ENCODE measurements at regions not wholly inside any gene's neighbourhood (a gene's known extent, or its start where the extent isn't known, plus 50 kb on each side); places are given as distances from the start of the nearest gene placed in this dataset.

GRCh38 chr9:79988126-79988525 lies 416.4 kb downstream of the TLE4 start:
- H4K8ac ChIP-seq (ENCODE audit: low read depth, low read length): no peak overlapping the region
- no peak overlapping the region for H4K91ac ChIP-seq (ENCODE audit: low read depth, low read length, poor library complexity)
- H3K18ac ChIP-seq (ENCODE audit: low read length): no peak overlapping the region
- H2BK5ac ChIP-seq (ENCODE audit: low read length): no peak overlapping the region
- no peak overlapping the region for H2BK120ac ChIP-seq (ENCODE audit: low read depth, low read length)
- no peak overlapping the region for H2BK12ac ChIP-seq (ENCODE audit: low read length)
- H3K4ac ChIP-seq (ENCODE audit: low read length): no peak overlapping the region
- no peaks in the 10 kb centered on the region for H3K27me3 ChIP-seq (ENCODE audit: control insufficient read depth in 3 of 3, insufficient read depth in 3 of 3, low read depth in 1 of 3, low read length in 3 of 3)
- no peak overlapping the region for H2AFZ ChIP-seq (ENCODE audit: low read length)
- H2AK5ac ChIP-seq (ENCODE audit: low read depth, low read length): no peak overlapping the region
- DNase-seq (ENCODE audit: low spot score): no peak
- no peaks in the 10 kb centered on the region for H3K9me3 ChIP-seq (replicated peaks in 1 of 2; ENCODE audit: control insufficient read depth in 2 of 2, insufficient read depth in 1 of 2, low read depth in 1 of 2, low read length in 2 of 2)
- WGBS, 2 donors (ENCODE audit: extremely low coverage in 2 of 2, insufficient read length in 2 of 2, insufficient replicate concordance in 1 of 2): no CpG with 5 or more reads among the region's 1 CpG
- no peaks in the 10 kb centered on the region for H3K36me3 ChIP-seq (replicated peaks in 1 of 2; ENCODE audit: control insufficient read depth in 2 of 2, insufficient read depth in 2 of 2, low read length in 2 of 2)
- H3K9ac ChIP-seq (ENCODE audit: low read depth, low read length, poor library complexity): no peak overlapping the region
- H3K14ac ChIP-seq (ENCODE audit: low read length): no peak overlapping the region
- no peak overlapping the region for H3K4me3 ChIP-seq (ENCODE audit: low read length in 2 of 2)
- no peak overlapping the region for H3K27ac ChIP-seq (replicated peaks; ENCODE audit: low read length)
- H3K23ac ChIP-seq (ENCODE audit: low read depth, low read length, poor library complexity): no peak overlapping the region
- no peaks in the 10 kb centered on the region for H3K79me1 ChIP-seq (ENCODE audit: low read depth, low read length)
- no peak overlapping the region for H2BK15ac ChIP-seq (ENCODE audit: low read length)
- H3K4me2 ChIP-seq (ENCODE audit: insufficient read depth, low read length, poor library complexity, severe bottlenecking): no peak overlapping the region
- peaks cover 2% of the 10 kb centered on the region in 2 donors for H3K4me1 ChIP-seq (ENCODE audit: control insufficient read depth in 2 of 2, insufficient read depth in 1 of 2, low read depth in 1 of 2, low read length in 2 of 2)

- Histone ChIP-seq H3K14ac (ENCODE audit: low read length) (no peak overlapping the region), H2BK5ac (ENCODE audit: low read length) (no peak overlapping the region), H4K8ac (ENCODE audit: low read depth, low read length) (no peak overlapping the region), H3K18ac (ENCODE audit: low read length) (no peak overlapping the region), H3K36me3 (replicated peaks in 1 of 2; ENCODE audit: control insufficient read depth in 2 of 2, insufficient read depth in 2 of 2, low read length in 2 of 2) (no peaks in the 10 kb centered on the region), H3K79me1 (ENCODE audit: low read depth, low read length) (no peaks in the 10 kb centered on the region), H2BK120ac (ENCODE audit: low read depth, low read length) (no peak overlapping the region), H2BK15ac (ENCODE audit: low read length) (no peak overlapping the region), H3K4ac (ENCODE audit: low read length) (no peak overlapping the region), H3K23ac (ENCODE audit: low read depth, low read length, poor library complexity) (no peak overlapping the region), H3K4me2 (ENCODE audit: insufficient read depth, low read length, poor library complexity, severe bottlenecking) (no peak overlapping the region), H3K27me3 (ENCODE audit: control insufficient read depth in 3 of 3, insufficient read depth in 3 of 3, low read depth in 1 of 3, low read length in 3 of 3) (no peaks in the 10 kb centered on the region), H3K27ac (replicated peaks; ENCODE audit: low read length) (no peak overlapping the region), H4K91ac (ENCODE audit: low read depth, low read length, poor library complexity) (no peak overlapping the region), H3K9me3 (replicated peaks in 1 of 2; ENCODE audit: control insufficient read depth in 2 of 2, insufficient read depth in 1 of 2, low read depth in 1 of 2, low read length in 2 of 2) (no peaks in the 10 kb centered on the region), H3K4me3 (ENCODE audit: low read length in 2 of 2) (no peak overlapping the region), H3K9ac (ENCODE audit: low read depth, low read length, poor library complexity) (no peak overlapping the region), H2AFZ (ENCODE audit: low read length) (no peak overlapping the region), H2AK5ac (ENCODE audit: low read depth, low read length) (no peak overlapping the region), H3K4me1 (ENCODE audit: control insufficient read depth in 2 of 2, insufficient read depth in 1 of 2, low read depth in 1 of 2, low read length in 2 of 2) (peaks cover 2% of the 10 kb centered on the region in 2 donors), H2BK12ac (ENCODE audit: low read length) (no peak overlapping the region)
- no peak for DNase-seq (ENCODE audit: low spot score)
- no CpG with 5 or more reads among the region's 5 CpGs for WGBS, 2 donors (ENCODE audit: extremely low coverage in 2 of 2, insufficient read length in 2 of 2, insufficient replicate concordance in 1 of 2)
Observed at GRCh38 chr9:79986437-79986836, 414.7 kb downstream of the TLE4 start.

GRCh38 chr9:79985772-79986171 lies 414.0 kb downstream of the TLE4 start:
- Histone ChIP-seq H3K4ac (ENCODE audit: low read length) (no peak overlapping the region), H3K9me3 (replicated peaks in 1 of 2; ENCODE audit: control insufficient read depth in 2 of 2, insufficient read depth in 1 of 2, low read depth in 1 of 2, low read length in 2 of 2) (no peaks in the 10 kb centered on the region), H3K18ac (ENCODE audit: low read length) (no peak overlapping the region), H3K14ac (ENCODE audit: low read length) (no peak overlapping the region), H3K4me1 (ENCODE audit: control insufficient read depth in 2 of 2, insufficient read depth in 1 of 2, low read depth in 1 of 2, low read length in 2 of 2) (peaks cover 2 to 3% of the 10 kb centered on the region in 2 donors), H3K23ac (ENCODE audit: low read depth, low read length, poor library complexity) (no peak overlapping the region), H2BK15ac (ENCODE audit: low read length) (no peak overlapping the region), H3K27ac (replicated peaks; ENCODE audit: low read length) (no peak overlapping the region), H3K9ac (ENCODE audit: low read depth, low read length, poor library complexity) (no peak overlapping the region), H3K79me1 (ENCODE audit: low read depth, low read length) (no peaks in the 10 kb centered on the region), H3K36me3 (replicated peaks in 1 of 2; ENCODE audit: control insufficient read depth in 2 of 2, insufficient read depth in 2 of 2, low read length in 2 of 2) (no peaks in the 10 kb centered on the region), H2BK120ac (ENCODE audit: low read depth, low read length) (no peak overlapping the region), H4K91ac (ENCODE audit: low read depth, low read length, poor library complexity) (no peak overlapping the region), H2BK5ac (ENCODE audit: low read length) (no peak overlapping the region), H2AFZ (ENCODE audit: low read length) (no peak overlapping the region), H3K4me2 (ENCODE audit: insufficient read depth, low read length, poor library complexity, severe bottlenecking) (no peak overlapping the region), H2AK5ac (ENCODE audit: low read depth, low read length) (no peak overlapping the region), H3K27me3 (ENCODE audit: control insufficient read depth in 3 of 3, insufficient read depth in 3 of 3, low read depth in 1 of 3, low read length in 3 of 3) (no peaks in the 10 kb centered on the region), H3K4me3 (ENCODE audit: low read length in 2 of 2) (no peak overlapping the region), H2BK12ac (ENCODE audit: low read length) (no peak overlapping the region), H4K8ac (ENCODE audit: low read depth, low read length) (no peak overlapping the region)
- no peak for DNase-seq (ENCODE audit: low spot score)
- WGBS, 2 donors (ENCODE audit: extremely low coverage in 2 of 2, insufficient read length in 2 of 2, insufficient replicate concordance in 1 of 2): no CpG with 5 or more reads among the region's 5 CpGs

DNA sequence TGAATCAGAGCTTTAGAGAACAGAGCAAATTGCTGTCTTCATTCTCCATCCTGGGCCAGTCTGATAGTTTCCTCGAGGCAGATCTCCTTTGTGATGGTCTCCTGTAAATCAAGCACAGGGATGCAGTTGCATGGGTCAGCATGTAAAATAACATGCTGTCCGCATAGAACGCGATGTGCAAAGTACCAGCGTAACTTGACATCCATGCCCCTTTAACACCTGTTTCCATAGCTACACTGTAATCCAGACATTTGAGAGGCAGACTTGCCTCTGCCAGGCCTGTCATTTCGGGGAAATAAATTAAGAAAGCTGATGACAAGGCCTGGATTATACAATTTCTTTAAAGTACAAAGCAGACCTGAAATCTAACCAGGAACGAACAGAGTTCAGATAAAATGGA lies 413.5 kb downstream of the TLE4 start:
- Histone ChIP-seq H3K9me3 (replicated peaks in 1 of 2; ENCODE audit: control insufficient read depth in 2 of 2, insufficient read depth in 1 of 2, low read depth in 1 of 2, low read length in 2 of 2) (no peaks in the 10 kb centered on the region), H2BK15ac (ENCODE audit: low read length) (no peak overlapping the region), H3K79me1 (ENCODE audit: low read depth, low read length) (no peaks in the 10 kb centered on the region), H3K18ac (ENCODE audit: low read length) (no peak overlapping the region), H2AK5ac (ENCODE audit: low read depth, low read length) (no peak overlapping the region), H2BK5ac (ENCODE audit: low read length) (no peak overlapping the region), H3K4ac (ENCODE audit: low read length) (no peak overlapping the region), H3K4me2 (ENCODE audit: insufficient read depth, low read length, poor library complexity, severe bottlenecking) (no peak overlapping the region), H3K14ac (ENCODE audit: low read length) (no peak overlapping the region), H4K91ac (ENCODE audit: low read depth, low read length, poor library complexity) (no peak overlapping the region), H3K4me3 (ENCODE audit: low read length in 2 of 2) (no peak overlapping the region), H3K27ac (replicated peaks; ENCODE audit: low read length) (no peak overlapping the region), H3K27me3 (ENCODE audit: control insufficient read depth in 3 of 3, insufficient read depth in 3 of 3, low read depth in 1 of 3, low read length in 3 of 3) (no peaks in the 10 kb centered on the region), H2BK12ac (ENCODE audit: low read length) (no peak overlapping the region), H3K23ac (ENCODE audit: low read depth, low read length, poor library complexity) (no peak overlapping the region), H3K9ac (ENCODE audit: low read depth, low read length, poor library complexity) (no peak overlapping the region), H3K36me3 (replicated peaks in 1 of 2; ENCODE audit: control insufficient read depth in 2 of 2, insufficient read depth in 2 of 2, low read length in 2 of 2) (no peaks in the 10 kb centered on the region), H4K8ac (ENCODE audit: low read depth, low read length) (no peak overlapping the region), H2BK120ac (ENCODE audit: low read depth, low read length) (no peak overlapping the region), H3K4me1 (ENCODE audit: control insufficient read depth in 2 of 2, insufficient read depth in 1 of 2, low read depth in 1 of 2, low read length in 2 of 2) (peaks cover 6 to 8% of the 10 kb centered on the region in 2 donors), H2AFZ (ENCODE audit: low read length) (no peak overlapping the region)
- WGBS, 2 donors (ENCODE audit: extremely low coverage in 2 of 2, insufficient read length in 2 of 2, insufficient replicate concordance in 1 of 2): no CpG with 5 or more reads among the region's 7 CpGs
- DNase-seq (ENCODE audit: low spot score): no peak
